Right cardiac atrium (tissue), 5 donors: ENCODE measurements at regions not wholly inside any gene's neighbourhood (a gene's known extent, or its start where the extent isn't known, plus 50 kb on each side); places are given as distances from the start of the nearest gene placed in this dataset.

Experiments
- ATAC-seq, 2 donors: fragments of 200-7000 bp; cut with Tn5 transposase; one replicate each; pipeline versions ENCODE4 v1.8.0 to v1.9.1; 2020; ENCODE audit warnings: moderate library complexity in 2 of 2, mild to moderate bottlenecking in 1 of 2
- DNase-seq, 3 donors: peaks; one replicate each; pipeline ENCODE4 v3.0.0-alpha.2; 2020
- H3K27ac ChIP-seq: one replicate; pipeline ENCODE4 v1.5.1; 2013; ENCODE audit warnings: mild to moderate bottlenecking, low read length, control low read depth, moderate library complexity
- H3K27me3 ChIP-seq: one replicate; pipeline ENCODE4 v1.6.1; 2013; ENCODE audit not compliant: control insufficient read depth, insufficient read depth
- H3K4me1 ChIP-seq: one replicate; pipeline ENCODE4 v1.6.1; 2013; ENCODE audit warnings: low read length; ENCODE audit not compliant: control insufficient read depth, insufficient read depth
- H3K4me3 ChIP-seq: one replicate; pipeline ENCODE4 v1.5.1; 2013; ENCODE audit warnings: low read length, control low read depth
- H3K9me3 ChIP-seq: one replicate; pipeline ENCODE4 v1.6.1; 2013; ENCODE audit warnings: low read length; ENCODE audit not compliant: control insufficient read depth
- WGBS: extraction: QIAGEN DNeasy Blood & Tissue Kit; methylation state at CpG from one replicate; pipeline ENCODE4 v1.1.7; 2013; 5-methylcytosine and 5-hydroxymethylcytosine counted together
- intact Hi-C, 4 donors: fragments of 100-400 bp; cut with DNase I; formaldehyde crosslinking; loops; one replicate each; pipeline versions ENCODE4 v1.11.0 to v1.14.0; 2022 to 2023
- donor health status: healthy with polysubstance abuse.
- donor health status: DM: no; HTN: yes; CAD: no.
- donor health status: DM: no; HTN: no; CAD: no.
- donor health status: DM: no; HTN: yes; CAD: no; lungs with severe emphysema.
- donor health status: DM: yes; HTN: yes; CAD: no.

- no peak for DNase-seq
These were observed 875.5 kb upstream of the ADGRL2 start for GRCh38 chr1:80925130-80925805.

DNA sequence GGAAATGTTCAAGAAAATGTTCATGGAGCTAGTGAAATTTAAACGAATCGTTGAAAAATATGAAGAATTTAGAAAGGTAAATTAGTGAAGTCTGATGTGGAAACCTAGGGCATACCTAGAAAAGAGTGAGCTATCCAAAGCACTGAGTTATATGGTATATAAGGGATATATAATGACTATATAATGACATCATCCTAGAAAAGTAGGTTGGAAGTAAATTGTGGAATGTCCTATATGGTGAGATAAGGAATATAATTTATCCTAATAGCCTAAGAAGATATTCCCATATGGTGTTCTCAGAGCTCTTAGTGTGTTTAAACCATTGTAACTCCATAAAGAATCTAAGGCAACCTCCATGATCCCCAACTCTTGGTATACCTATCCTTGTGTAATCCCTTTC lies 876.4 kb upstream of the ADGRL2 start:
- Histone ChIP-seq H3K4me3 (no peak overlapping the region), H3K4me1 (no peaks in the 10 kb centered on the region), H3K27ac (no peak overlapping the region), H3K9me3 (no peaks in the 10 kb centered on the region), H3K27me3 (no peaks in the 10 kb centered on the region)
- intact Hi-C loops: no loop called here
- no peak for ATAC-seq
- 93% methylated on average over 2 of the region's 2 CpGs for WGBS
- DNase-seq: no peak

More at GRCh38 chr1:80925130-80925805, 875.5 kb upstream of the ADGRL2 start:
- H3K9me3 ChIP-seq: peaks cover under 1% of the 10 kb centered on the region
- 78% methylated on average over 3 of the region's 3 CpGs for WGBS
- no peaks in the 10 kb centered on the region for H3K27me3 ChIP-seq
- H3K27ac ChIP-seq: no peak overlapping the region
- no peak for ATAC-seq
- no peaks in the 10 kb centered on the region for H3K4me1 ChIP-seq
- intact Hi-C loops: no loop called here
- H3K4me3 ChIP-seq: no peak overlapping the region

GRCh38 chr1:80922906-80923305 lies 877.8 kb upstream of the ADGRL2 start:
- Histone ChIP-seq H3K27me3 (no peaks in the 10 kb centered on the region), H3K27ac (no peak overlapping the region), H3K9me3 (no peaks in the 10 kb centered on the region), H3K4me3 (no peak overlapping the region), H3K4me1 (no peaks in the 10 kb centered on the region)
- WGBS: 70% methylated on average over 1 of the region's 1 CpG
- DNase-seq (no peak), ATAC-seq (no peak)
- intact Hi-C loops: no loop called here

- H3K4me3 ChIP-seq: no peak overlapping the region
- H3K27me3 ChIP-seq: no peaks in the 10 kb centered on the region
- no peak overlapping the region for H3K27ac ChIP-seq
- DNase-seq (no peak), ATAC-seq (no peak)
- H3K9me3 ChIP-seq: no peaks in the 10 kb centered on the region
- no peaks in the 10 kb centered on the region for H3K4me1 ChIP-seq
- 85% methylated on average over 6 of the region's 6 CpGs for WGBS
- intact Hi-C loops: no loop called here
These were observed 881.3 kb upstream of the ADGRL2 start for GRCh38 chr1:80919426-80919825.

DNA sequence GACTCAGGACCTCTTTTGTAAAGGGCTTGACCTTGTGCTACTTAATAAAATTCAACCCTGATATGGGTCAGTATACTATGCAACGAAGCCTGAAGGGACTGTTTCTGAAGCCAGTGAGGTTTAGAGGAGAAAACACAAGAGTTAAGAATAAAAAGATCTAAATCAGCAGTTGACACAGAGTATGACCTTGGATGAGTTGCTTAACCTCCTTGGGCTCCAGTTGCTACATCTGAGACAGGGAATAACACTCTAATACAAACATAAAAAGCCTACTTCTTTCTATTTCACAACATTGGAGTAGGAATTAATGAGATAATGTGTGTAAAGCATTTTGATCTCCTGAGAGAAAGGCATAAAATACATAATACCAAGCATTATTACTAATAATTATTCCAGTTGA lies 882.4 kb upstream of the ADGRL2 start:
- H3K4me1 ChIP-seq: no peaks in the 10 kb centered on the region
- DNase-seq: no peak
- H3K9me3 ChIP-seq: no peaks in the 10 kb centered on the region
- H3K27me3 ChIP-seq: no peaks in the 10 kb centered on the region
- intact Hi-C loops: no loop called here
- H3K27ac ChIP-seq: no peak overlapping the region
- 41% methylated on average over 1 of the region's 1 CpG for WGBS
- no peak overlapping the region for H3K4me3 ChIP-seq
- no peak for ATAC-seq

DNA sequence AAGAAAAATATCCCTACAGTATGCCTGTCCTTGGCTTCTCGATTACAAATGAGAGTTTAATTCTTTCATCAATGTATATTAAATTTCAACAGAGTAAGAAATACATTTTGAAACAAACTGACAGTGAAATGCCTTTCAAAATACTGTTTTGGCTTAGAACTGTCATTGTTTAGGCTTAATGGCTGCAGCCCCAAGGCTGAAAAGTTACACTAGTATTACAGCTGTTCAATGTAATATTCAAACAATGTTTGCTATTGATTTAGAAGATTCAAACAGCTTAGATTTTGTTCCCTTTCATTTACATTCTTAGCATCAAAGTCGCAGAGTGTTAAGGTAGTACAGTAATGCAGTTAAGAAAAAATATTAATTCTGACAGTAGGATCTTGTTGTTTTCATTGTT lies 882.9 kb upstream of the ADGRL2 start:
- H3K4me3 ChIP-seq: no peak overlapping the region
- H3K4me1 ChIP-seq: no peaks in the 10 kb centered on the region
- H3K27me3 ChIP-seq: no peaks in the 10 kb centered on the region
- ATAC-seq (no peak), DNase-seq (no peak)
- intact Hi-C loops: no loop called here
- no peak overlapping the region for H3K27ac ChIP-seq
- 87% methylated on average over 2 of the region's 2 CpGs for WGBS
- H3K9me3 ChIP-seq: no peaks in the 10 kb centered on the region

- intact Hi-C loops: no loop called here
- ATAC-seq (no peak), DNase-seq (no peak)
- Histone ChIP-seq H3K27me3 (no peaks in the 10 kb centered on the region), H3K27ac (no peak overlapping the region), H3K9me3 (no peaks in the 10 kb centered on the region), H3K4me3 (no peak overlapping the region), H3K4me1 (no peaks in the 10 kb centered on the region)
- WGBS: 41% methylated on average over 1 of the region's 1 CpG
These were observed 883.5 kb upstream of the ADGRL2 start for GRCh38 chr1:80917225-80917624.

- intact Hi-C loops: no loop called here
- H3K27me3 ChIP-seq: no peaks in the 10 kb centered on the region
- no peaks in the 10 kb centered on the region for H3K4me1 ChIP-seq
- H3K9me3 ChIP-seq: no peaks in the 10 kb centered on the region
- no peak for ATAC-seq
- no peak overlapping the region for H3K27ac ChIP-seq
- DNase-seq: no peak
- H3K4me3 ChIP-seq: no peak overlapping the region
These were observed 885.2 kb upstream of the ADGRL2 start for GRCh38 chr1:80915491-80915890.

GRCh38 chr1:80910426-80910825 lies 890.3 kb upstream of the ADGRL2 start:
- 95% methylated on average over 2 of the region's 2 CpGs for WGBS
- no peaks in the 10 kb centered on the region for H3K4me1 ChIP-seq
- no peaks in the 10 kb centered on the region for H3K9me3 ChIP-seq
- no peak overlapping the region for H3K4me3 ChIP-seq
- no peaks in the 10 kb centered on the region for H3K27me3 ChIP-seq
- no peak for DNase-seq
- ATAC-seq: no peak
- intact Hi-C loops: no loop called here
- H3K27ac ChIP-seq: no peak overlapping the region

GRCh38 chr1:80909172-80909784 lies 891.5 kb upstream of the ADGRL2 start:
- 61% methylated on average over 5 of the region's 5 CpGs for WGBS
- DNase-seq (no peak), ATAC-seq (no peak)
- Histone ChIP-seq H3K9me3 (no peaks in the 10 kb centered on the region), H3K4me1 (no peaks in the 10 kb centered on the region), H3K4me3 (no peak overlapping the region), H3K27me3 (no peaks in the 10 kb centered on the region), H3K27ac (no peak overlapping the region)
- intact Hi-C loops: no loop called here

- ATAC-seq (no peak), DNase-seq (no peak)
- Histone ChIP-seq H3K4me1 (no peaks in the 10 kb centered on the region), H3K27ac (no peak overlapping the region), H3K27me3 (no peaks in the 10 kb centered on the region), H3K4me3 (no peak overlapping the region), H3K9me3 (no peaks in the 10 kb centered on the region)
- intact Hi-C loops: no loop called here
- 67% methylated on average over 3 of the region's 3 CpGs for WGBS
These were observed 903.9 kb upstream of the ADGRL2 start for GRCh38 chr1:80896781-80897356.
